ENCODE measurements at regions not wholly inside any gene's neighbourhood (a gene's known extent, or its start where the extent isn't known, plus 50 kb on each side); places are given as distances from the start of the nearest gene placed in this dataset.

DNA sequence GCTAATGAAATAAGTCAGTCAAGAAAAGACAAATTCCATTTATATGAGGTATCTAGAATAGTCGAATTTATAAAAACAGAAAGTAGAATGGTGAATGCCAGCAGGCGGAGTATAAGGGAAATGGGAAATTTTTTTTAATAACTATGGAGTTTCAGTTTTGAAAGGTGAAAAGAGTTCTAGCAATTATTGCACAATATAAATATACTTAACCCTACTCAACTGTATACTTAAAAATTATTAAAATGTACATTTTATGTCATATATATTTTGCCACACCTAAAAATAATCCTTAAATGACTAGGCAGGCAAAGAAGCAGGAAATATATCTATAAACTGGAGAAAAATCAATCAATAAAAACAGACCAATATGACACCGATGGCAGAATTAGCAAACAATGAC, 196.5 kb upstream of the UBASH3B start:
- WGBS, 2 donors: 91 to 93% methylated on average over 3 of the region's 3 CpGs
- no peaks in the 10 kb centered on the region for H3K4me1 ChIP-seq
- no peaks in the 10 kb centered on the region for H3K27me3 ChIP-seq
- DNase-seq (no peak), ATAC-seq (no peak)
- H3K9me3 ChIP-seq: peaks cover 0 to 6% (median 0%) of the 10 kb centered on the region in 3 donors
- H3K4me3 ChIP-seq: no peak overlapping the region
- no peak overlapping the region for H3K27ac ChIP-seq
- no peak for TF ChIP-seq POLR2A (IDR thresholded peaks at IDR 0.05)
- TF ChIP-seq CTCF (IDR thresholded peaks at IDR 0.05): no peak
- intact Hi-C loops (cut with DNase I): no loop called here
- H3K36me3 ChIP-seq (replicated peaks in 1 of 2; ENCODE audit: insufficient read depth in 1 of 2, low read depth in 2 of 2): no peaks in the 10 kb centered on the region

GRCh38 chr11:122453586-122453985, 201.9 kb upstream of the UBASH3B start:
- Histone ChIP-seq H3K9me3 (peaks cover 0 to 4% (median 0%) of the 10 kb centered on the region in 3 donors), H3K4me3 (no peak overlapping the region), H3K36me3 (replicated peaks in 1 of 2; ENCODE audit: insufficient read depth in 1 of 2, low read depth in 2 of 2) (no peaks in the 10 kb centered on the region), H3K27me3 (no peaks in the 10 kb centered on the region), H3K27ac (no peak overlapping the region), H3K4me1 (no peaks in the 10 kb centered on the region)
- 71 to 74% methylated on average over 2 of the region's 2 CpGs for WGBS, 2 donors
- DNase-seq (no peak), ATAC-seq (no peak)
- no peak for TF ChIP-seq CTCF (IDR thresholded peaks at IDR 0.05)
- no peak for TF ChIP-seq POLR2A (IDR thresholded peaks at IDR 0.05)
- intact Hi-C loops (cut with DNase I): no loop called here

DNA sequence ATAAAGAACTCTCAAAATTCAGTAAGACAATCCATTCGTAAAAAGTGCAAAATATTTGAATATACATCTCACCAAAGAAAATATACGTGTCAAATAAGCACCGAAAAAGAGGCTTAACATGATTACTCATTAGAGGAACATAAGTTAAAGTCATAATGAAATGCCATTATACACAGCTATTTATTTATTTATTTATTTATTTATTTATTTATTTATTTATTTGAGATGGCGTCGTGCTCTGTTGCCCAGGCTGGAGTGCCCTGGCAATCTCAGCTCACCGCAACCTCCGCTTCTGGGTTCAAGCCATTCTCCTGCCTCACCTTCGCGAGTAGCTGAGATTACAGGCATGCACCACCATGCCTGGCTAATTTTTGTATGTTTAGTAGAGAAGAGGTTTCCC, 203.6 kb upstream of the UBASH3B start:
- no peak for DNase-seq
- intact Hi-C loops (cut with DNase I): no loop called here
- TF ChIP-seq POLR2A (IDR thresholded peaks at IDR 0.05): no peak
- TF ChIP-seq CTCF (IDR thresholded peaks at IDR 0.05): no peak
- ATAC-seq: no peak
- Histone ChIP-seq H3K27ac (no peak overlapping the region), H3K27me3 (no peaks in the 10 kb centered on the region), H3K36me3 (replicated peaks in 1 of 2; ENCODE audit: insufficient read depth in 1 of 2, low read depth in 2 of 2) (no peaks in the 10 kb centered on the region), H3K4me3 (no peak overlapping the region), H3K9me3 (no peaks in the 10 kb centered on the region), H3K4me1 (no peaks in the 10 kb centered on the region)
- 90 to 94% methylated on average over 9 of the region's 9 CpGs for WGBS, 2 donors

- WGBS, 2 donors: 18 to 20% methylated on average over 3 of the region's 3 CpGs
- Histone ChIP-seq H3K27me3 (no peaks in the 10 kb centered on the region), H3K27ac (no peak overlapping the region), H3K36me3 (replicated peaks in 1 of 2; ENCODE audit: insufficient read depth in 1 of 2, low read depth in 2 of 2) (no peaks in the 10 kb centered on the region), H3K4me3 (no peak overlapping the region), H3K9me3 (no peaks in the 10 kb centered on the region), H3K4me1 (peaks cover 16% of the 10 kb centered on the region)
- TF ChIP-seq POLR2A (IDR thresholded peaks at IDR 0.05) (no peak), CTCF (IDR thresholded peaks at IDR 0.05) (no peak)
- no peak for DNase-seq
- intact Hi-C loops (cut with DNase I): no loop called here
- no peak for ATAC-seq
Observed at GRCh38 chr11:122441666-122442035, 213.9 kb upstream of the UBASH3B start.

DNA sequence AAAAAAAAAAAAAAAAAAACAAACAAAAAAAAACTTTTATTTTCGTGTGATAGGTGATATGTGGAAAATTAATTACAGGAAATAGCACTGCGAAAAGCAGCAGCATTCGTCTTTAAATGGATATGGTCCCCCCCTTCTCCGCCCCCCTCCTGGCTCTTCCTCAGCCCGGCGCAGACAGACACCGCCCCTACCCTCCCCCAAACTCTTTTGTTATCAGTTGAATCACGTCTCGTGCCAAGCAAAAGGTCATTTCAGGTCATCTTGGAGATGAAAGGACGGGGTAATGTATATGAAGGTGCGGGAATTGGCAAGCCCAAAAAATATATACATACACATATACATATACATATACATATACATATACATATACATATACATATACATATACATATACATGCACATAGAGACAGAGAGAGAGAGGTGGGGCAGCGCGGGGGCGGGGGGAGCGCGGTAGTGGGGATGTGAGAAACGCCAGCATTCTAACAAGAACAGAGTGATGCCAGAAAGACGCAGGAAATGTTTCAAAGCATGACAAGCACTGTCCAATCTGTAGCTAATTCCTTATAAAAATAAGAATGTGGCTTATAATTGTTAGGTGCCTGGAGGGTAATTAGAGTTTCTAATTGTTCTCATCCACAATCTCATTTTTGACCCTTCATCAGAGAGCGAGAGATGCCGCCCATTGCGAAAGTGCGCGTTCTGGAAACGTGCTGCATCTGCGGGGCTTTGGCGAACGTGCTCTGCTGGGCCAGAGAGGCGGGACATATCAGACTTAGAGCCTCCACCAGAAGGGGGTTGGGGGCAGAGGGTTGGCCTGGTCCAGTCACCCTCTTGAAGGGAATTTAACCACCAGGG, 214.5 kb upstream of the UBASH3B start:
- Histone ChIP-seq H3K27me3 (no peaks in the 10 kb centered on the region), H3K36me3 (replicated peaks in 1 of 2; ENCODE audit: insufficient read depth in 1 of 2, low read depth in 2 of 2) (no peaks in the 10 kb centered on the region), H3K4me3 (peak overlapping the region in 1 of 2 donors; percentile 16), H3K27ac (peak overlapping the region in 1 of 4 donors; percentile 5), H3K4me1 (peaks cover 16% of the 10 kb centered on the region), H3K9me3 (no peaks in the 10 kb centered on the region)
- peak in 3 of 4 donors; percentile 14 to 28 (median 20) for DNase-seq
- no peak for TF ChIP-seq POLR2A (IDR thresholded peaks at IDR 0.05)
- TF ChIP-seq CTCF (IDR thresholded peaks at IDR 0.05): no peak
- peak; percentile 56 for ATAC-seq
- intact Hi-C loops (cut with DNase I): no loop called here
- 7 to 8% methylated on average over 28 of the region's 28 CpGs for WGBS, 2 donors

Measured in body of pancreas (tissue), 4 donors.